Activated T-cell treated with anti-CD3 and anti-CD28 coated beads, Interleukin-2, amount 50 U/mL, for 4 hours (primary cell): ENCODE measurements at regions not wholly inside any gene's neighbourhood (a gene's known extent, or its start where the extent isn't known, plus 50 kb on each side); places are given as distances from the start of the nearest gene placed in this dataset.

Experiments used
- ATAC-seq, 2 donors: fragments of 200-7000 bp; cut with Tn5 transposase; one replicate each; pipeline ENCODE4 v1.10.0; 2021
- DNase-seq: peaks from one replicate; pipeline ENCODE4 v3.0.0-alpha.2; 2020
- H3K27me3 Mint-ChIP-seq: one replicate; pipeline ENCODE4 v1.8.0; 2021; ENCODE audit warnings: low read depth, mixed read lengths
- H3K36me3 Mint-ChIP-seq: one replicate; pipeline ENCODE4 v1.8.0; 2022; ENCODE audit warnings: mixed read lengths; ENCODE audit not compliant: insufficient read depth
- H3K4me1 Mint-ChIP-seq: one replicate; pipeline ENCODE4 v1.8.0; 2021; ENCODE audit warnings: low read depth, mixed read lengths
- H3K4me3 Mint-ChIP-seq: one replicate; pipeline ENCODE4 v1.8.0; 2021; ENCODE audit warnings: mild to moderate bottlenecking, moderate library complexity, mixed read lengths
- H3K9me3 Mint-ChIP-seq: one replicate; pipeline ENCODE4 v1.8.0; 2021; ENCODE audit warnings: mixed read lengths

- H3K36me3 Mint-ChIP-seq: no peaks in the 10 kb centered on the region
- no peak overlapping the region for H3K4me3 Mint-ChIP-seq
- H3K9me3 Mint-ChIP-seq: no peaks in the 10 kb centered on the region
- DNase-seq: no peak
- no peaks in the 10 kb centered on the region for H3K4me1 Mint-ChIP-seq
- ATAC-seq: no peak
- H3K27me3 Mint-ChIP-seq: no peaks in the 10 kb centered on the region
Measured at GRCh38 chr2:188878716-188879115, 95.5 kb upstream of the COL3A1 start.

DNA sequence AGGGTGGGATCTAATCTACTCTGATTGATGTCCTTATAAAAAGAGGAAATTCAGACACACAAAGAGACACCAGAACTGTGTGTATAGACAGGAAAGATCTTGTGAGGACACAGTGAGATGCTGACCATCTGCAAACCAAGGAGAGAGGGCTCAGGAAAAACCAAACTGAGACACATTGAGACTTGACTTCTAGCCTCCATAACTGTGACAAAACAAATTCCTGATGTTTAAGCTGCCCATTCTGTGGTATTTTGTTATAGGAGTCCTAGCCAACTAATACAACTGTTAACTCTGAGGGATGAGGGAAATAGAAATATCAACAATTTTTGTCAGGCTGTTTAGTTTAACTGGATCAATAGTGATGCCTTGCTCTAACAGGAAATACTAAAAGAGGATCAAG, 93.4 kb upstream of the COL3A1 start:
- no peak for DNase-seq
- no peak for ATAC-seq
- H3K27me3 Mint-ChIP-seq: no peaks in the 10 kb centered on the region
- no peaks in the 10 kb centered on the region for H3K9me3 Mint-ChIP-seq
- H3K4me1 Mint-ChIP-seq: no peaks in the 10 kb centered on the region
- H3K36me3 Mint-ChIP-seq: no peaks in the 10 kb centered on the region
- H3K4me3 Mint-ChIP-seq: no peak overlapping the region

DNA sequence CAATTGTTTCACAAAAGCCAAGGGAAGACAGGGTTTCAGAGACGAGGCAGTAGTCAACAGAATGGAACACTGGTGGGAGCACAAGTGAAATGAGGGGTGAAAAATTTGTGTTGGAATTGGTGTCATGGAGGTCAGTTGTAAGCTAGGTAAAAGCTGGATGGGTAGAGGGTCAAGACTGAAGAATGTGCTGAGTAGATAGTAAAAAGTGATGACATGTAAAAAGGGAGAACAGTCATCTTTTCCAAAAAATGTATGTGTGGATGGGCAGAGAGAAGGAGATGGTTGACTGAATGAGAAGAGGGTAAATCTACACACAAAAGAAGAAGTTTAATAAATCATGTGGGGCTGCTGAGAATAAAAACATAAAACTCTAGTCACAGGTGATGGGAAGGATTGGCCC, 92.7 kb upstream of the COL3A1 start:
- H3K4me1 Mint-ChIP-seq: no peaks in the 10 kb centered on the region
- H3K9me3 Mint-ChIP-seq: no peaks in the 10 kb centered on the region
- no peaks in the 10 kb centered on the region for H3K27me3 Mint-ChIP-seq

DNA sequence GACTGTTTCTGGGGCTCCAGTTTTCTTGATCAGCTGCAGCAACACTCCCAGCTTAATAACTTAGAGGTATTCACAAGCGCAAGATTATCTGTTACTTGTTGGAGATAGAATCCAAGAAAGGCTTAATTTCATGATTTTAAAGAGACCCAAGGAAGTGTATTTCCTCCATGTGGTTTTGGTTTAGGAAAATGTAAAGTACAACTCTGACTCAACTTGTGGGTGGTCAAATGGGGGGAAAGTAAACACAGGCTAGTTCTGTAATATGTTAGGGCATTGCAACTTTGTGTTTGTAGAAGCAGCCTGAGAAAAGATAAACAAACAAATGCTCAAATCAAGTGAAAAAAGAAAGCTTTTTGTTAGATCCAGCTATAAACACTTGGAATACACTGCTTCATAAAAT, 90.1 kb upstream of the COL3A1 start:
- H3K27me3 Mint-ChIP-seq: no peaks in the 10 kb centered on the region
- no peaks in the 10 kb centered on the region for H3K36me3 Mint-ChIP-seq
- H3K4me3 Mint-ChIP-seq: no peak overlapping the region
- DNase-seq (no peak), ATAC-seq (no peak)
- no peaks in the 10 kb centered on the region for H3K9me3 Mint-ChIP-seq
- no peaks in the 10 kb centered on the region for H3K4me1 Mint-ChIP-seq

More for the DNA sequence above, 92.7 kb upstream of the COL3A1 start:
- Mint-ChIP-seq H3K4me3 (no peak overlapping the region), H3K36me3 (no peaks in the 10 kb centered on the region)
- DNase-seq (no peak), ATAC-seq (no peak)

- no peaks in the 10 kb centered on the region for H3K36me3 Mint-ChIP-seq
- no peaks in the 10 kb centered on the region for H3K4me1 Mint-ChIP-seq
- H3K4me3 Mint-ChIP-seq: no peak overlapping the region
- no peak for DNase-seq
- H3K9me3 Mint-ChIP-seq: no peaks in the 10 kb centered on the region
- H3K27me3 Mint-ChIP-seq: no peaks in the 10 kb centered on the region
- no peak for ATAC-seq
Measured at GRCh38 chr2:188884517-188884916, 89.7 kb upstream of the COL3A1 start.

DNA sequence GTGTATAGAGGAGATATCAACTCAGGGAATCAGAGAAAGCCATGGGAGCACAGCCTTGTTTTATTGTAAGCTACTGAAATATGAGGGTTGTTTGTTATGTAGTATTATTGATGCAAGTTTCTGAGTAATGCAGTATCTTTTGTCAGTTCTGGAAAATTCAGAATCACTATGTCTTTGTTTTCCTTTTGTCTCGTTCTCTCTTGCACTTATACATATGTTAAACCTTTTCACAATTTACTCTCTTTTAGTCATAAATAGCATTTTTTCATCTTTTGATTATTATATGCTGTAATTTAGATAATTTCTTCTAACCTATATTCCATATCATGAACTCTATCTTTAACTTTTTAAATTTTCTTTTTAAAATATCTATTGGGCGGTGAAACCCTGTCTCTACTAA, 85.0 kb upstream of the COL3A1 start:
- peaks cover 1% of the 10 kb centered on the region for H3K27me3 Mint-ChIP-seq
- H3K4me1 Mint-ChIP-seq: no peaks in the 10 kb centered on the region
- no peak overlapping the region for H3K4me3 Mint-ChIP-seq
- DNase-seq (no peak), ATAC-seq (no peak)
- no peaks in the 10 kb centered on the region for H3K36me3 Mint-ChIP-seq
- H3K9me3 Mint-ChIP-seq: peaks cover 7% of the 10 kb centered on the region

DNA sequence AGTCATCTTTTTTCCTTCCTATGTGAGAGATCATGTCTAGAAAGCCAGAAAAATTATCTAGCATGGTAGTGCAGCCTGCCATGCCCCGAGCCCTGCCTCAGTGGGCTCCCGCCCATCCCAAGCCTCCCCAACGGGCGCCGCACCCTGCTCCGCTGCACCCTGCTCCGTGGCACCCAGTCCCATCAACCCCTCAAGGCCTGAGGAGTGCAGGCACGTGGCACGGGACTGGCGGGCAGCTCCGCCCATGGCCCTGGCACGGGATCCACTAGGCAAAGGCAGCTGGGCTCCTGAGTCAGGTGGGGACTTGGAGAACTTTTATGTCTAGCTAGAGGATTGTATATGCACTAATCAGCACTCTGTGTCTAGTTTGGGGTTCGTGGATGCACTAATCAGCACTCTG, 83.4 kb upstream of the COL3A1 start:
- peaks cover 7% of the 10 kb centered on the region for H3K9me3 Mint-ChIP-seq
- H3K4me1 Mint-ChIP-seq: no peaks in the 10 kb centered on the region
- peaks cover 1% of the 10 kb centered on the region for H3K27me3 Mint-ChIP-seq
- DNase-seq: no peak
- no peak overlapping the region for H3K4me3 Mint-ChIP-seq
- no peak for ATAC-seq
- no peaks in the 10 kb centered on the region for H3K36me3 Mint-ChIP-seq

GRCh38 chr2:188892636-188893035, 81.5 kb upstream of the COL3A1 start:
- Mint-ChIP-seq H3K4me1 (no peaks in the 10 kb centered on the region), H3K27me3 (peaks cover 1% of the 10 kb centered on the region), H3K9me3 (peaks cover 7% of the 10 kb centered on the region), H3K36me3 (no peaks in the 10 kb centered on the region), H3K4me3 (no peak overlapping the region)
- ATAC-seq: no peak
- DNase-seq: no peak

- Mint-ChIP-seq H3K9me3 (peaks cover 7% of the 10 kb centered on the region), H3K4me3 (no peak overlapping the region), H3K36me3 (no peaks in the 10 kb centered on the region), H3K27me3 (peaks cover 1% of the 10 kb centered on the region), H3K4me1 (no peaks in the 10 kb centered on the region)
- no peak for ATAC-seq
- no peak for DNase-seq
Measured at GRCh38 chr2:188893972-188894371, 80.2 kb upstream of the COL3A1 start.

- Mint-ChIP-seq H3K4me3 (no peak overlapping the region), H3K36me3 (no peaks in the 10 kb centered on the region), H3K4me1 (no peaks in the 10 kb centered on the region), H3K9me3 (peaks cover 4% of the 10 kb centered on the region), H3K27me3 (peaks cover 1% of the 10 kb centered on the region)
- ATAC-seq (no peak), DNase-seq (no peak)
Measured at GRCh38 chr2:188894979-188895378, 79.2 kb upstream of the COL3A1 start.

GRCh38 chr2:188897096-188897495, 77.1 kb upstream of the COL3A1 start:
- no peaks in the 10 kb centered on the region for H3K27me3 Mint-ChIP-seq
- no peak for DNase-seq
- peaks cover 2% of the 10 kb centered on the region for H3K9me3 Mint-ChIP-seq
- no peak for ATAC-seq
- H3K4me3 Mint-ChIP-seq: no peak overlapping the region
- no peaks in the 10 kb centered on the region for H3K36me3 Mint-ChIP-seq
- H3K4me1 Mint-ChIP-seq: no peaks in the 10 kb centered on the region

- no peak overlapping the region for H3K4me3 Mint-ChIP-seq
- H3K27me3 Mint-ChIP-seq: no peaks in the 10 kb centered on the region
- no peaks in the 10 kb centered on the region for H3K4me1 Mint-ChIP-seq
- H3K36me3 Mint-ChIP-seq: no peaks in the 10 kb centered on the region
- DNase-seq (no peak), ATAC-seq (no peak)
- no peaks in the 10 kb centered on the region for H3K9me3 Mint-ChIP-seq
Measured at GRCh38 chr2:188898261-188898660, 75.9 kb upstream of the COL3A1 start.

DNA sequence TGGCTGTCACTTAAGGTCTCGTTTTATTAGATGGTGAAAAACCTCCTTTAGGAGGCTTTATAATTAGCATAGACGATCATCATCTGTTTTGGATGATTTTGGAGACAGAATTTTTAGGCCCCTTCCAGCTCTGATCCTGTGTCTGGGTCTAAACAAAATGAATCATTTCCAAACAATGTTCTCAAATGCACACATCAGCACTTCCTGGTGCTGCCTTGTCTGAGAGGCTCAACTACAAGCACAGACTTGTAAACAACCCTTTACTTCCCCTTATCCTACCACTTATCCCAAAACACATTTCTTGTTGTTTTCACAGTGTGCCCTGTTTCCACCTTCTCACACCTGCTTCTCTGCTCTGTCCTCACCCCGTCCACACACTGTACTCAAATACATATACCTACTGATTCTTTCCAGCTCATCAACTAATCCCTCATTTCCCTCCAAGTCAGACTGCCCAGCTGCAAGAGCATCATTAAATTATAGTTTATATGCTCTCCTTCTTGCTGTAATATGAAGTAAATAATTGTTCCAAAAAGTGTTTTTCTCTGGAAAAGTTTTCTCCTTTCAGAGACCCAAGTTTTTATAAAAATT, 71.2 kb upstream of the COL3A1 start:
- H3K36me3 Mint-ChIP-seq: no peaks in the 10 kb centered on the region
- no peaks in the 10 kb centered on the region for H3K4me1 Mint-ChIP-seq
- ATAC-seq: no peak
- no peak for DNase-seq
- no peaks in the 10 kb centered on the region for H3K9me3 Mint-ChIP-seq
- H3K27me3 Mint-ChIP-seq: no peaks in the 10 kb centered on the region
- H3K4me3 Mint-ChIP-seq: no peak overlapping the region

- Mint-ChIP-seq H3K27me3 (no peaks in the 10 kb centered on the region), H3K9me3 (no peaks in the 10 kb centered on the region), H3K4me3 (no peak overlapping the region), H3K4me1 (no peaks in the 10 kb centered on the region), H3K36me3 (no peaks in the 10 kb centered on the region)
- DNase-seq (no peak), ATAC-seq (no peak)
Measured at GRCh38 chr2:188903740-188904139, 70.4 kb upstream of the COL3A1 start.

DNA sequence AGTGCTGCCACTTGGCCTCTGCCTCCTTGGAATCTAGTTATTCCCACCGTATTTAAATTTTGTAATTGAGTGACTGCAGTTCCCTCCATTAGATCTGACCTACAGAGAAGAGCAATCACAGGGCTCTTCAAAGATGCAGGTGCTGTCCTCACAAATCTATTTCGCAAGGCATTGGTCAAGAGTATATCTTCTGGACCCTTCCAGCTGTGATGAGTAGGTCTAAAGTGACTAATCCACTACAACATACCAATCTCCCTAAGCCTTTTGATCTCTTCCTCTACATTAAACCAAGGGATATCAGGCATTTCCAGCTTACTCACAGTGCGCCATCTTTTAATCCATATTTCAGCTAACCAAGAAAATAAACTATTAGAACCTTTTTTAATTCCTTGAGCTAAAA, 65.1 kb upstream of the COL3A1 start:
- Mint-ChIP-seq H3K4me3 (no peak overlapping the region), H3K9me3 (peaks cover 5% of the 10 kb centered on the region), H3K27me3 (no peaks in the 10 kb centered on the region), H3K36me3 (no peaks in the 10 kb centered on the region), H3K4me1 (no peaks in the 10 kb centered on the region)
- ATAC-seq: no peak
- no peak for DNase-seq

- Mint-ChIP-seq H3K4me1 (no peaks in the 10 kb centered on the region), H3K36me3 (no peaks in the 10 kb centered on the region), H3K9me3 (peaks cover 3% of the 10 kb centered on the region), H3K4me3 (no peak overlapping the region), H3K27me3 (no peaks in the 10 kb centered on the region)
- DNase-seq: no peak
- no peak for ATAC-seq
Measured at GRCh38 chr2:188916736-188917135, 57.4 kb upstream of the COL3A1 start.
